ENCODE measurements at regions not wholly inside any gene's neighbourhood (a gene's known extent, or its start where the extent isn't known, plus 50 kb on each side); places are given as distances from the start of the nearest gene placed in this dataset.

- TF ChIP-seq CREB5 (CRISPR knock-in tag; IDR thresholded peaks at IDR 0.05; ENCODE audit: low read depth) (no peak), ARNTL (CRISPR knock-in tag; IDR thresholded peaks at IDR 0.05; ENCODE audit: borderline replicate concordance, low read depth) (no peak), ZNF70 (CRISPR knock-in tag; IDR thresholded peaks at IDR 0.05) (no peak)
- TF ChIP-seq, protein P1, sequence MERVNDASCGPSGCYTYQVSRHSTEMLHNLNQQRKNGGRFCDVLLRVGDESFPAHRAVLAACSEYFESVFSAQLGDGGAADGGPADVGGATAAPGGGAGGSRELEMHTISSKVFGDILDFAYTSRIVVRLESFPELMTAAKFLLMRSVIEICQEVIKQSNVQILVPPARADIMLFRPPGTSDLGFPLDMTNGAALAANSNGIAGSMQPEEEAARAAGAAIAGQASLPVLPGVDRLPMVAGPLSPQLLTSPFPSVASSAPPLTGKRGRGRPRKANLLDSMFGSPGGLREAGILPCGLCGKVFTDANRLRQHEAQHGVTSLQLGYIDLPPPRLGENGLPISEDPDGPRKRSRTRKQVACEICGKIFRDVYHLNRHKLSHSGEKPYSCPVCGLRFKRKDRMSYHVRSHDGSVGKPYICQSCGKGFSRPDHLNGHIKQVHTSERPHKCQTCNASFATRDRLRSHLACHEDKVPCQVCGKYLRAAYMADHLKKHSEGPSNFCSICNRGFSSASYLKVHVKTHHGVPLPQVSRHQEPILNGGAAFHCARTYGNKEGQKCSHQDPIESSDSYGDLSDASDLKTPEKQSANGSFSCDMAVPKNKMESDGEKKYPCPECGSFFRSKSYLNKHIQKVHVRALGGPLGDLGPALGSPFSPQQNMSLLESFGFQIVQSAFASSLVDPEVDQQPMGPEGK (CRISPR knock-in tag; IDR thresholded peaks at IDR 0.05; ENCODE audit: borderline replicate concordance), result no peak
These were observed 1019.0 kb downstream of the TAF11L14 start for GRCh38 chr5:18653216-18653752.
